ENCODE measurements at regions not wholly inside any gene's neighbourhood (a gene's known extent, or its start where the extent isn't known, plus 50 kb on each side); places are given as distances from the start of the nearest gene placed in this dataset.

GRCh38 chr3:674116-674515 lies 418.7 kb upstream of the CNTN6 start:
- Histone ChIP-seq H3K79me2 (ENCODE audit: insufficient read depth, low read length) (no peaks in the 10 kb centered on the region), H3K36me3 (ENCODE audit: insufficient read depth, low read length) (no peaks in the 10 kb centered on the region), H3K4me2 (ENCODE audit: insufficient read depth, low read length) (no peak overlapping the region), H3K4me1 (ENCODE audit: insufficient read depth, low read length) (no peaks in the 10 kb centered on the region), H3K27ac (ENCODE audit: low read length) (no peak overlapping the region), H2AFZ (ENCODE audit: low read depth, low read length) (no peak overlapping the region), H3K9me3 (ENCODE audit: insufficient read depth, low read length, severe bottlenecking) (no peaks in the 10 kb centered on the region), H3K27me3 (ENCODE audit: insufficient read depth, low read length, poor library complexity) (no peaks in the 10 kb centered on the region), H4K20me1 (ENCODE audit: insufficient read depth, low read length) (no peaks in the 10 kb centered on the region), H3K9ac (ENCODE audit: low read depth, low read length) (no peak overlapping the region), H3K4me3 (ENCODE audit: low read depth in 1 of 2, low read length in 2 of 2) (no peak overlapping the region)
- DNase-seq, result no peak
- ATAC-seq (ENCODE audit: insufficient read depth, low read depth), result no peak
- no peak for TF ChIP-seq EZH2 (IDR thresholded peaks at IDR 0.05; ENCODE audit: borderline replicate concordance, low read depth, low read length, severe bottlenecking)
- TF ChIP-seq CTCF (IDR thresholded peaks at IDR 0.05; ENCODE audit: borderline replicate concordance, extremely low read depth, low read length, poor library complexity, severe bottlenecking), result no peak

GRCh38 chr3:675846-676245 lies 417.0 kb upstream of the CNTN6 start:
- H2AFZ ChIP-seq (ENCODE audit: low read depth, low read length), result no peak overlapping the region
- H3K4me2 ChIP-seq (ENCODE audit: insufficient read depth, low read length), result no peak overlapping the region
- H3K4me3 ChIP-seq (ENCODE audit: low read depth in 1 of 2, low read length in 2 of 2), result no peak overlapping the region
- no peaks in the 10 kb centered on the region for H3K79me2 ChIP-seq (ENCODE audit: insufficient read depth, low read length)
- H3K4me1 ChIP-seq (ENCODE audit: insufficient read depth, low read length), result no peaks in the 10 kb centered on the region
- no peak overlapping the region for H3K9ac ChIP-seq (ENCODE audit: low read depth, low read length)
- H4K20me1 ChIP-seq (ENCODE audit: insufficient read depth, low read length), result no peaks in the 10 kb centered on the region
- no peaks in the 10 kb centered on the region for H3K27me3 ChIP-seq (ENCODE audit: insufficient read depth, low read length, poor library complexity)
- H3K27ac ChIP-seq (ENCODE audit: low read length), result no peak overlapping the region
- no peak for TF ChIP-seq EZH2 (IDR thresholded peaks at IDR 0.05; ENCODE audit: borderline replicate concordance, low read depth, low read length, severe bottlenecking)
- TF ChIP-seq CTCF (IDR thresholded peaks at IDR 0.05; ENCODE audit: borderline replicate concordance, extremely low read depth, low read length, poor library complexity, severe bottlenecking), result no peak
- DNase-seq (no peak), ATAC-seq (ENCODE audit: insufficient read depth, low read depth) (no peak)
- H3K36me3 ChIP-seq (ENCODE audit: insufficient read depth, low read length), result no peaks in the 10 kb centered on the region
- no peaks in the 10 kb centered on the region for H3K9me3 ChIP-seq (ENCODE audit: insufficient read depth, low read length, severe bottlenecking)

GRCh38 chr3:683770-684169 lies 409.1 kb upstream of the CNTN6 start:
- no peaks in the 10 kb centered on the region for H3K27me3 ChIP-seq (ENCODE audit: insufficient read depth, low read length, poor library complexity)
- H3K9me3 ChIP-seq (ENCODE audit: insufficient read depth, low read length, severe bottlenecking), result peaks cover 2% of the 10 kb centered on the region
- DNase-seq (no peak), ATAC-seq (ENCODE audit: insufficient read depth, low read depth) (no peak)
- H3K9ac ChIP-seq (ENCODE audit: low read depth, low read length), result no peak overlapping the region
- TF ChIP-seq CTCF (IDR thresholded peaks at IDR 0.05; ENCODE audit: borderline replicate concordance, extremely low read depth, low read length, poor library complexity, severe bottlenecking), result no peak
- no peak for TF ChIP-seq EZH2 (IDR thresholded peaks at IDR 0.05; ENCODE audit: borderline replicate concordance, low read depth, low read length, severe bottlenecking)
- H3K4me1 ChIP-seq (ENCODE audit: insufficient read depth, low read length), result no peaks in the 10 kb centered on the region
- no peaks in the 10 kb centered on the region for H3K79me2 ChIP-seq (ENCODE audit: insufficient read depth, low read length)
- H4K20me1 ChIP-seq (ENCODE audit: insufficient read depth, low read length), result no peaks in the 10 kb centered on the region
- H3K4me2 ChIP-seq (ENCODE audit: insufficient read depth, low read length), result no peak overlapping the region
- no peak overlapping the region for H3K27ac ChIP-seq (ENCODE audit: low read length)
- H3K4me3 ChIP-seq (ENCODE audit: low read depth in 1 of 2, low read length in 2 of 2), result no peak overlapping the region
- no peak overlapping the region for H2AFZ ChIP-seq (ENCODE audit: low read depth, low read length)
- no peaks in the 10 kb centered on the region for H3K36me3 ChIP-seq (ENCODE audit: insufficient read depth, low read length)

GRCh38 chr3:690770-691169 lies 402.1 kb upstream of the CNTN6 start:
- Histone ChIP-seq H3K4me1 (ENCODE audit: insufficient read depth, low read length) (no peaks in the 10 kb centered on the region), H3K4me2 (ENCODE audit: insufficient read depth, low read length) (no peak overlapping the region), H3K9me3 (ENCODE audit: insufficient read depth, low read length, severe bottlenecking) (peaks cover 2% of the 10 kb centered on the region), H3K27me3 (ENCODE audit: insufficient read depth, low read length, poor library complexity) (no peaks in the 10 kb centered on the region), H3K27ac (ENCODE audit: low read length) (no peak overlapping the region), H3K79me2 (ENCODE audit: insufficient read depth, low read length) (no peaks in the 10 kb centered on the region), H3K36me3 (ENCODE audit: insufficient read depth, low read length) (no peaks in the 10 kb centered on the region), H3K9ac (ENCODE audit: low read depth, low read length) (no peak overlapping the region), H3K4me3 (ENCODE audit: low read depth in 1 of 2, low read length in 2 of 2) (no peak overlapping the region), H4K20me1 (ENCODE audit: insufficient read depth, low read length) (no peaks in the 10 kb centered on the region), H2AFZ (ENCODE audit: low read depth, low read length) (0 out of 2 replicates have a peak overlapping the region, but pooled peaks have one; percentile 9)
- no peak for TF ChIP-seq EZH2 (IDR thresholded peaks at IDR 0.05; ENCODE audit: borderline replicate concordance, low read depth, low read length, severe bottlenecking)
- no peak for TF ChIP-seq CTCF (IDR thresholded peaks at IDR 0.05; ENCODE audit: borderline replicate concordance, extremely low read depth, low read length, poor library complexity, severe bottlenecking)
- no peak for ATAC-seq (ENCODE audit: insufficient read depth, low read depth)
- no peak for DNase-seq
